Retina (tissue), 1 donor: ENCODE measurements at regions not wholly inside any gene's neighbourhood (a gene's known extent, or its start where the extent isn't known, plus 50 kb on each side); places are given as distances from the start of the nearest gene placed in this dataset.

Experiments
- DNase-seq: peaks from one replicate; pipeline ENCODE4 v3.0.0-alpha.2; 2016

DNA sequence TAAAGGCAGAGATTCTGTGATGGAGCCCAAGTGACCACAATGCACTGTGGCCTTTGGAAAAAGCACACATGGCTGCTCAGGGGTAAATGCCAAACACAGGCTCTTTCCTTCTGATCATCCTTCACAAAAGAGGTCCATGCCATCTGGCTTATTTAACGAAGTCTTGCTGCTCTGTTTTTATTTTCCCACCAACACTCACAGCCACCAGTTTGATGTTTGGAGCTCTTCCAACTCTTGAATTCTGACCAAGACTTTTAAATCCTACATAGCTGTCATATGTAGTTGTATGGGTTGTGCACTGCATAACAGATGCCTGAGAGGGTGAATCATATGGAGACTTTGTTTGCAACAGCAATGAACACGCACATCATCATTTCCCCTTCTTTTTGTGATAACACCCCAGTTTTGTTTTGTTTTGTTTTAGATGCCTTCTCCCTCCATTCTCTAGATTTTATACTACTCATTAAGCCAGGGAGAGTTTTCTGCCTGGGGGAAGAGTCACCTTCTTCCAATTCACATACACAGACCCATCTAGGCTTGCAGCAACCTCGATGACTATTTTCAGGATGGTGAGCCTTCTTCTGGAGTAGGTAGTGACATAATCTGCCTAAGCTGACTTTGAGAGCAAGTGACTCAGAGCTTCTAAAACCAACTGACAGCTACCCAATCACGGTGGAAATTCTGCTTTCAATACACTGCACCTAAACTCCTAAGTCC lies 145.2 kb upstream of the WSCD2 start:
- no peak for DNase-seq

DNA sequence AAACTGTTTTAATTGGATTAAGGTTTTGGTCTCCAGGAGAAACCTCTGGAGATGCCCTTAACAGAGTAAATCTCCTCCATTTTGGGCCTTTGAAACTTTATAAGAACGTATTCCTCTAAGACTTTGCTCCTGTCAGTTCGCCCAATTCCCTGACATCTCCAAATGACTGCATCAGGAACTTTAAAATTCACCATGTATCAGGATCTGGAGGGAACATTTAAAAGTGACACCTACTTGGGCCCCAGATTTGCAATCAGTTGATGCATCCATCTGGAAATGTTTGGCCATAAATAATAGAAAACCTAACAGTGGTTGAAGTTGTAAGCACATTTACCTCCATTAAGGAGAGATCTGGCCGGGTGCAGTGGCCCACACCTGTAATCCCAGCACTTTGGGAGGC lies 144.1 kb upstream of the WSCD2 start:
- DNase-seq = no peak

DNA sequence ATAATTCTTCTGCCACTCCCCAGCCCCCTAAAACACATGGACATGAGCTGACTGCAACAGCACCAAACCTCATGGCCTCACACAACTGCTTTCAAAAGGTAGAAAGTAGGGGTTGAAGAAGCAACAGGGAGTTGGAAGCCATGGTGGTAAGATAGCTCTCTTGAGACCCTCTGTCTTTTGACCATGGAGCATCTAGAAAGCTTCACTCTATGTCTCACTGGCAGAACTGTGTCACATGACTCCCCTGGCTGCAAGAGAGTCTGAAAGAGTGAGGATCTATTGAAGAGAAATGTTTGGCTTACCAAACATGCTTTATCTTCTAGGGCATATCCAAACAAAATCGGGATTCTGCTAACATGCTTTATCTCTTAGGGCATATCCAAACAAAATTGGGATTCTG lies 142.9 kb upstream of the WSCD2 start:
- DNase-seq = no peak

DNA sequence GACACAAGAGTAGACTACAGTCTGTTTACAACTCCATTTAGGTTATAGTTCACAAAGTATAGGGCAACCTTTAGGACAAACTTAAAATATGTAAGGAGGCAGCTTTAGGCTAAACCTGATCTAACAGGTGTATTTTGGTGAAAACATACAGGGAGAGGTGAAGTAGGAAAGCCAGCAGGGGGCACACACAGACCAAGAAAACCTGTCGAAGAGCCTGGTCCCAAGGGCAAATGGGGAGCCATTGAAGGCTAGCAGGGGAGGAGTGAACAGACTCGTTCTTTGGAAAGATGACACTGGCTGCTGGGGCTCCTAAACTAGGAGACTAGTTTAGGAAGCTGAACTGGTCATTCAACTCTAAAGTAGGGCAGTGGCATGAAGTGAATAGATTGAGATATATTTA lies 138.8 kb upstream of the WSCD2 start:
- peak; percentile 58 for DNase-seq

DNA sequence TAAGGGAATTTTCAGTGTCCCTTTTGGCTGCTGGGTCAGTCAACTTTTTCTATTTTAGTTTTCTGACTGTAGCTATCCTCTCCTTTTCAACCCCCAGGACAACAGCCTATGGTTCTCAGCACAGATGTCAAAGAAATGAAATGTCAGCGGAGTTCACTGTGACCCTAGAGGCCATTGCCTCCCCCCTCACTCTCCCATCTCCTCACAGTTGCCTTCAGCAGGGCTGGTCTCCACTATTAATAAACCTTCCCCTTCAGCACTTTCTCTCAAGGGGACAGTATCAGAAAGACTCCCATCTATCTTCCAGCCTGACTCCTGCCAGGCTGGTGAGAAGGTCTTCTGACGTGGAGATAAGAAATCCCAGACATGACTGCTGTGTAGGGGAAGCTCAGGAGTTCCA lies 137.1 kb upstream of the WSCD2 start:
- no peak for DNase-seq

DNA sequence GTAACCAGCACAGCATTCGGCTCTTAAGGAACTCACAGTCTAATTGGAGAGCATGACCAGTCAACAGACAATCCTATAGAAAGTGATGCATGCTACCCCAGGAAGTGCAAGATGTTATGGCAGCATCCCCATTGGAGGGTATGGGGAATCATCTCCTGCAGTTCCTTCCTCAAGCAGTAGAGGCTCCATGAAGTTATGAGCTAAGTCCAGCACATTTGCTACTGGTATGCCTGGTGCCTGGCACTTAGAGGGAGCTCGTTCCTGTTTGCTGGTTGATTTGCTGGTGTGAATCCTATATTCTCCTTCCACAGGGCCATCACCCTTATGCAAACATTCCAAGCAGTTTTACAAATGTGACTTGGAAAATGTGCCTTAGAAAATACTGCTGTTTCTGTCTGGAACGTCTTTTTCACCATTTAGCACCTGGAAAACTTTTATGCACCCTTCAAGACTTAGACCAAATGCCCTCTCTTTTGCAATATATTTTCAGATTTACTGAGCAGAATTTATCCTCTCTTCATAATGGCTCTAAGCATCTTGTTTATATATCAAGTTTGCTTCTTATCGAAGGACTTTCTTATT lies 136.1 kb upstream of the WSCD2 start:
- no peak for DNase-seq

DNA sequence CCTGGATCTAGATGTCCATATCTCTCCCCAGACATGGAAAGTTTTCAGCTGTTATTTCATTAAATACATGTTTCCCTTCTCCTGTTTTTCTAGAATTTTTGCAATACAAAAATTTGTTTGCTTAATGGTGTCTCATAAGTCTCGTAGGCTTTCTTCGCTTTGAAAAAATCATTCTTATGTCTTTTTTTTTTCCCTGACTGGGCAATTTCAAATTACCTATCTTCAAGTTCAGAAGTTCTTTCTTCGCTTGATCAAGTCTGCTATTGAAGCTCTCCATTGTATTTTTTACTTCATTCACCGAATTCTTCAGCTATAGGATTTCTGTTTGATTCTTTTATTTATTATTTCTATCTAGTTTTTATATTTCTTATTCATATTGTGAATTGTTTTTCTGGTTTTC lies 130.2 kb upstream of the WSCD2 start:
- DNase-seq = no peak

DNA sequence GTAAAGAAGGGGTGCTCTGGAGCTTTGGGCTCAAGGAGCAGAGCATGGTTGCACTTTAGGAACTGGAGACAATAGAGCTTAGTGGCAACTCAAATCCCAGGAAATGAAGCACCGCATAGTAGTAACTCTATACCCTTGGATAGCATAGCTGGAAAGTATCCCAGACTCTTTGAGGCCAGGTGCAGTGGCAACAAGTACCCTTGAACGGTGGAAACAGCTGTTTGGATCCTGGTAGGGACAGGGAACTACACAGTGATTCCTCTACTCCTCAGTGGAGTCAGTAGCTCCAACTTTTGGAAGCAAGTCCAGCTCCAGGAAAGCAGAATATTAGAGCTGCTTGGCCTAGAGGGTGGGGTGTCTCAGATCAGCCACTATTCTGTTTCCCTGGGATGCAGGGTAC lies 129.0 kb upstream of the WSCD2 start:
- DNase-seq = no peak

DNA sequence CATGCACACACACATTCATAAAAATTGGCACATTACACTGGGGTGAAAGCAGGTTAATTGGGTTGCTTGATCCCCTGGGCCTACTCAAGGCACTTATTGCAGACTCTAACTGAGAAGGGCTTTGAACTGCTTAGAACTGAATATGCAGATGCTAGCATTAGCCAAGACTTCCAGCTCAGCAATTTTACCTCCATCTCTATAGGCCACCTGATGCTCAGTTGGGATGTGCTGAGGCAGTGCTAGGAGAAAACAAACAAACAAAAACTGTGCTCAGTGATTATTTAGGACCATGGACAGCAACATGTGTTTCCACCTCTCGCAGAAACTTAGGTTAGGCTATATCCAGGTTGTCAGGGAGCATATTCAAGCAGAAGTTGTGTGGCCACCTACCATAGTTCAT lies 124.8 kb upstream of the WSCD2 start:
- no peak for DNase-seq

DNA sequence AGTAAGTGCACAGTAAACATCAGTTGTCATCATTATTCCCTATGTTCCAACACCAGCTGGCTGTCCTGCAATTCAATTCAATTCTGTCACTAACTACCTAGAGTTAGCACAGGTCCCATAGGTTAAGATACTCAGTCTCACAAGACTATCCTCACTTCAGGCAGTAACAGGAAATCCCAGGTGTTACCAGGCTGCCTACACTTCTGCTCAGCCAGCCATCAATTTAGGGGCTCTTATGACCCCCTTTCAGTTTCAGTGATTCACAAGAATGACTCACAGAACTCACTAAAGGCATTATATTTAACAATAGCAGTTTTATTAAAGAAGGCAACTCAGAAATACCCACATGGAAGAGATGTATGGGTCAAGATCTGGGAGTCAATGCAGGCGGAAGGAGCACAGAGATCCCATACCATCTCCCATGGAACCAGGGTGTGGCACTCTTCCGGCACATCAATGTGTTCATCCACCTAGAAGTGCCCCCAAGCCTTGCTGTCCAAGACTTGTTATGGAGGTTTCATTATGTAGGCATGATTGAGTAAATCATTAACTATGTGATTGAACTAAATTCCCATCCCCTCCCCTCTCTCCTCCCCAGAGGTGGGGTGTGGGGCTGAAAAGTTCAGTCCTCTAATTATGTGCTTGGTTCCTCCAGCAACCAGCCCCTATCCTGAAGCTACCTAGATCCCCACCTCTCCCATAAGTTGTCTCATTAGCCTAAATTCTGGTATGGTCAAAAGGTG lies 120.8 kb upstream of the WSCD2 start:
- DNase-seq = no peak

DNA sequence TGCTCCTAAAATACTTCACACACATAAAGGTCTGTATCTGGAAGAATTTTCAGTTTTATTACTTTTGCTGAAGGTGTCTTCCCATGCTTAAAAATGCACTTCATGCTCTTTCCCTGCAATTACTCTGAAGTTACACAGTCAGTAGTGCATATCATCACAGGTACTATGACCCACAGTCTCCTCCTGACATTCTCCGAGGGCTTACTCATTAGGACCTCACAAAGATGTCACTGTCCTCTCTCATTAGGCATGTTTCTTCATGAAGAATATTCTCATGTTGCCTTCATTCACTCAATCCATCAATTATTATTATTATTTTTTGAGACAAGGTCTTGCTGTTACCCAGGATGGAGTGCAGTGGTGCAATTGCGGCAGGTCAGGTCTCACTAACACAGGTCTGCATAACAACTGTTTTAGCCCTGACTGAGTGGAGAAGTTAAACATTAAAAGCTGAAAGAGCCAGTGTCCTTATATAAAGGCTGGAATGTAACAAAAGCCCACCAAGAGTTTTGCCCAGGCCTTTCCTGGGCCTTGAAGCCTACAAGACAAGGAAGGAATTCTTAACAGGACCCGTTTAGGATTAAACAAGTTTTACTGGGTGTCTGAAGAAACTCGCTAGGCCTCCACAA lies 119.5 kb upstream of the WSCD2 start:
- DNase-seq = no peak

DNA sequence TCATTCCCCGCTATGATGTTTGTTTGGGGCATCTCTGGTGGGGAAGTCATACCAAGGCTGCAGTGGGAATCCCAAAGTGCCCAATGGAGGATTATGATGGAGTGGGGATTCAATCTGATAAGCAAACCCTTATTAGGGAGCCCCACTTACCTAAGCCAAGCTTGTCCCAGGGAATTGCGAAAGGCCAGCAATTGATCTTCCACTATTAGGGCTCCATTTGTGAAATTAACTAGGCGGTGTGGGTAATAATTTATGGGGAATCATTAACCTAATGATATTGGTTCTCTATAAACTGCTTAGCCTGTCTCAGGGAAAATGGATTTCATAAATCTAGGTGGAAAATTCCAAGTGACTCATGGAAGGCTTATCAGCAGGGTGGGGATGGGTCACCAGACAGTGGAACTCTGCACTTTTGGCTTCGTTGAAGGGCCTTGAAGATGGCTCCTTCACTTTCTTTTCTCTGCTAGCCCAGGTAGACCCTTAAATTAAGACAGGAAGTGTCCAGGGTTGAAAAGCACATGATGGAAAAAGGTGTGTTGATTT lies 113.0 kb upstream of the WSCD2 start:
- DNase-seq = no peak

DNA sequence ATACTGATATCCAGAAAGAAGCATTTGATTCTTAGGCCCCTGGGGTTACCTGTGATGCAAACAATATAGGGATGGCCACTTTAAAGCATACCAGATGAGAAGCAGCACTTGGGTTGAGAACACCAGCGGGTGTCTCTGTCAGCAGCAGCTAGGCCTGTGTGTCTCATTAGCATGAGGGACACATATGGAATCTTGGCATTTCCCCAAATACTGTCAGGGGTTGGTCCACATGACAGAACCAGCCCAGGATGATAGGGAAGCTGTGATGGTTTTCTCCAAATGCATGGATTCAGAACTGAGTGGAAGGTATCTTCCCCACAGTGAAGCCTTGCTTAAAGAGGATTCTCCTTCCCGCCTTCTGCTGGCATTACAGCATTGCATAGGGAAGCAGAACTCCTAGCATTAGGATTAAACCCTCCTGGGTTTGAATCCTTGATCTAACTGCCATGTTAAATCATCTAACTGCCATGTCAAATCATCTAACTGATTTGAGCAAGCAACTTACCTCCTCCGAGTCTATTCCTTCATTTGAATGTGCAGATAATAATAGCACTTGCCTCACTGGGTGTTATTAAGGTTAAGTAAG lies 111.5 kb upstream of the WSCD2 start:
- no peak for DNase-seq

DNA sequence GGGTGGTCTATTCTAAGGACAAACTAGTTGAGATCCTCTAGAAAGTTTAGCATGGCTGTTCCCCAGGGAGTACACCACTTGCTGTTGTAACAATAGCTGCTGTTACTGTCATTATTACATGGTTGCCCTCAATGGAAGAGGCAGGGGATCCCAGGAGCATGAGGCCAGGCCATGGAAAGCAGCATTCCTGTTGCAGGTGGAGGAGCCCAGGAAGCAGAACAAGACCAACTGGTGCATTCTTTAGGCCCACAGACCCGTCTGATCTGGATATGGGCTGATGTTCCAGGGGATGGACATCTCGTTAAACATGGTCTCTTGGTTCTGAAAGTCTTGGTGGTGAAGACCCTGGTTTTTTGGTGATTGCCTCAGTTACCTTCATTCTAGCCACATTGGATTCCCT lies 109.2 kb upstream of the WSCD2 start:
- DNase-seq = no peak

DNA sequence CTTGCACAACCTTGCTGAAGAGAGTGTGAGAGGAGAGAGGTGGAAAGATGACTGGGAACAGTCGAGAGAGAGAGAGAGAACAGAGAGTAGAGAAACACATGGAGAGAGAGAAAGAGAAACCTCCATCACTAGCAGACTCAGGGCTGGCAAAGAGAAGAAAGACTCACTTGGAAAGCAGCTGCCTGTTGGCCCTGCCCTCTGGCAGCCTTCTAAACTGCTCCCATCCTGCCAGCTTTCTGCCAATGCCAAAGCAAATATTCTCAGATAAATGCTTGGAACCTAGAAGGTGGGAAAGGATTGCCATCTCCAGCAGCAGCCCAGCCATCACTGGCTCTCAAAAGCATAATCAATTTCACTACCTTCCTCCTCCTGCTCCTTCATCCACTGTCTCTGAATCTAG lies 107.9 kb upstream of the WSCD2 start:
- DNase-seq = no peak

DNA sequence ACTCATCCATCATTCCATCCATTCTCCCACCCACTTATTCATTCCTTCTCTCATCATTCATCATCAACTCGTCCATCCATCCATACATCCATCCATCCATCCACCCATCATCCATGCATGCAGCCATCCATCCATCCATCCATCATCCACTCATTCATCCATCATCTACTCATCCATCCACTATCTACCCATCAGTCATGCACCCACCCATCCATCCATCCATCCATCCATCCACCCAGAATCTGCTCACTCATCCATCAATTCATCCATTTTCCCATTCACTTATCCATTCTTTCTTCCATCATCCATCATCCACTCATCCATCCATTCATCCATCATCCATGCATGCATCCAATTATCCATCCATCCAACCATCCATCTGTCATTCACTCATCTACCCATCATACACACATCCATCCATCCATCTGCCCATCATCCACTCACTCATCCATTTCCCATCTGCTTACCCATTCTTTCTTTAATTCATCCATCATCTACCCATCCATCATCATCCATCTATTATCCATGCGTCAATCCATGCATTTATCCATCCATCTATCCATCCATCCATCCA lies 107.1 kb upstream of the WSCD2 start:
- no peak for DNase-seq

DNA sequence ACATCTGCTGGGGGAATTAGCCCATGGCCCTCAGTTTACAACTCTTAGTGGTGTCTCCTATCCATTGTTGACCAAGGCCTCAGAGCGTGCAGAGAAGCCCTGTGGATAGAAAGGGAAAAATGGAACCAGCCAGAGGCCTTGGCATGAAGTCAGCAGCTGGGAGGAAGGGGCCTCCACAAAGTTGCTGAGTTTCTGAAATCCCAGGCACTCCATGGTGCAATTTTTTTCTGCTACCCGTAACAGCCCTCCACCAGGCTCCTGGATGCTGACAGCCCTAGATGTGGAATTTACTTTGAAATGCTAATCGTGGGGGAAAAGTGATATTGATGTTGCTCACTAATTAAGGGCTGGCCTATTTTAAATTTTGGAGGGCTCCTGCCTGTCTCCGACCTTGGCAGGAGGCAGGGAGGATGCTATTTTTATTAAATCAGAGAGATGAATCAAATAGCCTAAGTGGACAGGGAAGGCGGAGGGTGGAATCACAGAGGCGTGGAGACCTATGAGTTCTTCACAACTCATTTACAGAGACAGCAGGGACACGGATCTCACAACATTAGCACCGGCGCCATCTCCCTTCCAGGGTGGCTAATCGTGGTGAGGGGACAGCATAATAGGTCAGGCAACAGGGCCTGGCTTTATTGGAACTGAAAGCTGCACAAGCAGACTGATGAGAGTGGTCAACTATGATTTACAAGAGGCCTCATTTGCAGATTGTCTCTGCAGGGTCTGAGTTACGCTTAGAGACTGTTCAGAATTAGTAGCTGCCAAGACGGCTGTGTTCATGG lies 99.8 kb upstream of the WSCD2 start:
- DNase-seq = peak; percentile 64

DNA sequence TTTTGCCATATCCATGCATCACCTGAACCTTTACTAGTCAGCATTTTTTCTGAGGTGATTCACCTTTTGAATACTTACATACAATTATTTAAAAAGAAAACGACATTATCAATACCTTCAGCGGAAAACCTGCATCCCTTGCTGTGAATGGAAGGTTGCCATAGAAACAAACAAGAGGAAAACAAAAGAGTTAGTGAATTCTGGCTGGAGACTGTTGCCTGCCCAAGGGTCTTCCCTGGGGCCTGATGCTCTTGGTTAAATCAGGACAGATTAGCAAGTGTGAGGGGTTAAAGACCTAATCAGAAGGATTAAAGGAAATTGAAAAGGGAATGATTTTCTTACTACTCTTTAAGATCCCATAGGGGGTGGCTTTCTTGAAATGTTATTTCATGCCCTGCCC lies 96.0 kb upstream of the WSCD2 start:
- DNase-seq = no peak

DNA sequence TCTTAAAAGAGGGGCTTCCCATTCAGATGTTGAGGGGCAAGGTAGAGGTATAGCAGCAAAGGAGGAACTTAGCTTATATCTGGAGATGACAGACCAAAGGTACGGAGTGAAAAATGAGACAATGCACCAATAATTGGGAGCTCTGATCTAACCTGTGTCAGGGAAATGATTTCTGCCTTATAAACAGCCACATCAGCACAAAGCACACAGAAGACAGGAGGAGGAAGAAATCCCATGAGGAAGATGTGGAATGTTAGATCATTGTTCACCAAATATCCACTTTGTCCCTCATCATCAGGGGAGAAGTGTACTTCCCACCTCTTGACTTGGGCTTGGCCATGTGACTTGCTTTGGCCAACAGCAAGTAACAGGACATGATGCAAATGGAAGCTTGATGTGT lies 93.7 kb upstream of the WSCD2 start:
- no peak for DNase-seq

DNA sequence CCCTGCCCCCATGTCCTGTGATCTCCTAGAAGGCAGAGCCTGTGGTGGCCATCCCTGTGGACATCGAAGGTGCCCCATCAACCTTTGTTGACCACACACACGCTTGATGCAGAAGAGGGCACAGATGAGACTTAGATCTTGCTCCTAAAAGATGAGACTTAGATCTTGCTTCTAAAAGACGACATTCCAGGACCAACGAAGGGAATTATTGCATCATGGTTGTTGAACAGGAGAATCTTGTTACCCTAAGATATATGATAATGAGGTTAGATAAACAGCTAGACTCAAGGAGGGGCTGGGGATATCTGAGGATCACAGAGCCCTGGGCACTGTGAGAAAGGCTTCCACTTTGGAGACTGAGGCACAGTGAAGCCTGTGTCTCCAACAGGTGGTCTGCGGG lies 91.1 kb upstream of the WSCD2 start:
- DNase-seq = no peak

DNA sequence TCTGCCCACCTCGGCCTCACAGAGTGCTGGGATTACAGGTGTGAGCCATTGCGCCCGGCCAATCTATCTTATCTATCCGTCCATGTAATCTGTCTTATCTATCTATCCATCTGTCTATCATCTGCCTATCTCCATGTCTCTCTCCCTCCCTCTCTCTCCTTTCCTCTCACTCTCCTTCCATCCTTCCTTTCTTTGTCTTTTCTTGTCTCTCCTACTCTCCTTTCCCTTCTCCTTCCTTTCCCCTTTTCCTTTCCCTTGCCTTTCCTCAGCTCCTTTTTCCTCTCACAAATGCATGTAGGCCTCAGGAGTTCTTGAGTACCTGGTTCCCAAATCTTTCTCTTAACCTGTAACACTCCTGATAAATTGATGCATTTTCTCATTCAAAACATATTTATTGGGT lies 89.3 kb upstream of the WSCD2 start:
- DNase-seq = no peak

DNA sequence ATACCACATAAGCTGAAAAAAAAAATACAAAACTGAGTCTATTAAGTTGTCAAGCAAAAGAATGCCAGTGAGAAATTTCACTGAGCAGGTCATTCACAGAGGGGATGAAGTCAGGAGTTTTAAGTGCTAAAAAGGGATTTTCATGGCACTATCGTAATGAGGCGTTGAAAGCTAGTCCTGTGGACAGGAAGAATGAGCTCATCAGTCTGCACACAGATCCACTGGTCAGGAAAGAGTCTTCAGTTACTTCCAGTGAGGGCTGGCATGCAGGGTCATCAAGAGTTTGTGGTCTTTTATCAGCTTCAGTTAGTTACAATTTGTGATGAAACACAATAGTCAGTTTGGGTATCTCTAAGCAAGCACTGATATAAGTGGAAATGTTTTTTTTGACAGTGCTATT lies 88.1 kb upstream of the WSCD2 start:
- DNase-seq = no peak
